Glutamatergic neuron (in vitro differentiated cells): ENCODE measurements at regions not wholly inside any gene's neighbourhood (a gene's known extent, or its start where the extent isn't known, plus 50 kb on each side); places are given as distances from the start of the nearest gene placed in this dataset.
"Not testable (repeated sequence)": the region's sequence is repeated elsewhere in the genome, so short reads cannot be mapped to it uniquely, and the experiment has no call there.

ENCODE experiments used
- DNase-seq: peaks from one replicate; pipeline ENCODE4 v3.0.0; 2022
- H3K27ac Mint-ChIP-seq: one replicate; pipeline ENCODE4 v1.8.0; 2020; ENCODE audit warnings: mild to moderate bottlenecking, mixed read lengths, inconsistent platforms; ENCODE audit not compliant: unreplicated experiment
- H3K27me3 Mint-ChIP-seq: one replicate; pipeline ENCODE4 v1.8.0; 2020; ENCODE audit warnings: mild to moderate bottlenecking, moderate library complexity, mixed read lengths, inconsistent platforms; ENCODE audit not compliant: unreplicated experiment
- H3K36me3 Mint-ChIP-seq: one replicate; pipeline ENCODE4 v1.8.0; 2020; ENCODE audit warnings: mild to moderate bottlenecking, mixed read lengths, inconsistent platforms; ENCODE audit not compliant: unreplicated experiment
- H3K4me1 Mint-ChIP-seq: one replicate; pipeline ENCODE4 v1.8.0; 2020; ENCODE audit warnings: mild to moderate bottlenecking, low read depth, mixed read lengths, inconsistent platforms; ENCODE audit not compliant: unreplicated experiment
- H3K4me3 Mint-ChIP-seq: one replicate; pipeline ENCODE4 v1.8.0; 2020; ENCODE audit warnings: mild to moderate bottlenecking, mixed read lengths, inconsistent platforms; ENCODE audit not compliant: unreplicated experiment
- H3K9me3 Mint-ChIP-seq: one replicate; pipeline ENCODE4 v1.8.0; 2020; ENCODE audit warnings: mild to moderate bottlenecking, moderate library complexity, mixed read lengths, inconsistent platforms; ENCODE audit not compliant: unreplicated experiment
- CTCF ChIP-seq: fragments of 200-600 bp; sonication (generic); IDR thresholded peaks from one replicate; pipeline ENCODE4 v1.5.0; 2021; ENCODE audit not compliant: partially characterized antibody, unreplicated experiment

GRCh38 chr14:35932136-35932535 lies 106.0 kb downstream of the BRMS1L start:
- Mint-ChIP-seq H3K9me3 (no peaks in the 10 kb centered on the region), H3K27ac (no peak overlapping the region), H3K27me3 (no peaks in the 10 kb centered on the region), H3K36me3 (no peaks in the 10 kb centered on the region), H3K4me1 (no peaks in the 10 kb centered on the region), H3K4me3 (no peak overlapping the region)
- no peak for DNase-seq
- no peak for TF ChIP-seq CTCF

GRCh38 chr14:35931346-35931745 lies 105.2 kb downstream of the BRMS1L start:
- no peak for TF ChIP-seq CTCF
- Mint-ChIP-seq H3K9me3 (no peaks in the 10 kb centered on the region), H3K27me3 (no peaks in the 10 kb centered on the region), H3K27ac (no peak overlapping the region), H3K4me1 (no peaks in the 10 kb centered on the region), H3K36me3 (no peaks in the 10 kb centered on the region), H3K4me3 (no peak overlapping the region)
- DNase-seq: no peak

GRCh38 chr14:35929186-35929585 lies 103.0 kb downstream of the BRMS1L start:
- H3K9me3 Mint-ChIP-seq: no peaks in the 10 kb centered on the region
- no peak for DNase-seq
- H3K27me3 Mint-ChIP-seq: no peaks in the 10 kb centered on the region
- H3K4me1 Mint-ChIP-seq: no peaks in the 10 kb centered on the region
- H3K36me3 Mint-ChIP-seq: no peaks in the 10 kb centered on the region
- TF ChIP-seq CTCF: no peak
- no peak overlapping the region for H3K27ac Mint-ChIP-seq
- H3K4me3 Mint-ChIP-seq: no peak overlapping the region

GRCh38 chr14:35927727-35928126 lies 101.6 kb downstream of the BRMS1L start:
- Mint-ChIP-seq H3K9me3 (no peaks in the 10 kb centered on the region), H3K36me3 (no peaks in the 10 kb centered on the region), H3K4me3 (no peak overlapping the region), H3K27me3 (no peaks in the 10 kb centered on the region), H3K27ac (no peak overlapping the region), H3K4me1 (no peaks in the 10 kb centered on the region)
- DNase-seq: no peak
- TF ChIP-seq CTCF: no peak

- Mint-ChIP-seq H3K9me3 (no peaks in the 10 kb centered on the region), H3K27me3 (no peaks in the 10 kb centered on the region), H3K36me3 (no peaks in the 10 kb centered on the region), H3K27ac (no peak overlapping the region), H3K4me1 (no peaks in the 10 kb centered on the region), H3K4me3 (no peak overlapping the region)
- no peak for TF ChIP-seq CTCF
- DNase-seq: no peak
These were observed 99.2 kb downstream of the BRMS1L start for GRCh38 chr14:35925319-35925718.

- DNase-seq, H3K4me3 Mint-ChIP-seq, H3K9me3 Mint-ChIP-seq, H3K4me1 Mint-ChIP-seq, H3K27me3 Mint-ChIP-seq, H3K36me3 Mint-ChIP-seq, H3K27ac Mint-ChIP-seq: not testable (repeated sequence)
These were observed 96.5 kb downstream of the BRMS1L start for GRCh38 chr14:35922590-35922989.
